Panc1 (cell line): ENCODE measurements at regions not wholly inside any gene's neighbourhood (a gene's known extent, or its start where the extent isn't known, plus 50 kb on each side); places are given as distances from the start of the nearest gene placed in this dataset.

Experiments
- POLR2AphosphoS5 ChIP-seq: IDR thresholded peaks from 2 replicates; pipeline ENCODE4 v1.6.1; 2012; ENCODE audit warnings: mild to moderate bottlenecking, low read depth, low read length, moderate library complexity
- SIN3A ChIP-seq: IDR thresholded peaks from 2 replicates; pipeline ENCODE4 v1.6.1; 2012; ENCODE audit warnings: low read depth, mild to moderate bottlenecking, low read length, moderate library complexity, borderline replicate concordance; ENCODE audit not compliant: insufficient read depth
- TF ChIP-seq, protein P1 (sequence below): fragments of 450-650 bp; IDR thresholded peaks from 2 replicates; pipeline ENCODE4 v1.5.1; 2017; ENCODE audit warnings: mild to moderate bottlenecking
- TF ChIP-seq, protein P2 (sequence below), 2 experiments: IDR thresholded peaks; 2 replicates each; pipeline ENCODE4 v1.6.1; 2011 to 2012; ENCODE audit warnings: low read depth in 2 of 2, control low read depth in 1 of 2, low read length in 1 of 2, mild to moderate bottlenecking in 1 of 2, moderate library complexity in 1 of 2; ENCODE audit not compliant: insufficient read depth in 1 of 2

DNA sequence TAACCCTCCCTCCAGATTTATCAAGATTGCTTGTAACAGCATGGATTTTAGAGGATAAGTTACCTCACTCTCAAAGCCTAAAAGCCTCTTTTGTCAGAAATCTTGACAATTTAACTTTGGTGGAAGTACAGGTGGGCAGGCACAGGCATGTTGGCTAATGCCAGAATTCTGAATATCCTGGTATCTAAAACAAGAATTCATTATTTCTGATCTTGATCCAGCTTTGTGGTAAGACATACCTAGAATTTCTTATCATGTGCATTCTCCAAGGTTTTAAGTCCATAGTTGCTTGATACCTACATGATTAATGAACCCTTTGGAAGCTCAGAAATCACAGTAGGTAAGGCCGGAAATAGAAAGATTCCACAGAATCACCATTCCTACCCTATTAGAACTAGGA, 109.9 kb upstream of the TTC14 start:
- TF ChIP-seq, protein P1, sequence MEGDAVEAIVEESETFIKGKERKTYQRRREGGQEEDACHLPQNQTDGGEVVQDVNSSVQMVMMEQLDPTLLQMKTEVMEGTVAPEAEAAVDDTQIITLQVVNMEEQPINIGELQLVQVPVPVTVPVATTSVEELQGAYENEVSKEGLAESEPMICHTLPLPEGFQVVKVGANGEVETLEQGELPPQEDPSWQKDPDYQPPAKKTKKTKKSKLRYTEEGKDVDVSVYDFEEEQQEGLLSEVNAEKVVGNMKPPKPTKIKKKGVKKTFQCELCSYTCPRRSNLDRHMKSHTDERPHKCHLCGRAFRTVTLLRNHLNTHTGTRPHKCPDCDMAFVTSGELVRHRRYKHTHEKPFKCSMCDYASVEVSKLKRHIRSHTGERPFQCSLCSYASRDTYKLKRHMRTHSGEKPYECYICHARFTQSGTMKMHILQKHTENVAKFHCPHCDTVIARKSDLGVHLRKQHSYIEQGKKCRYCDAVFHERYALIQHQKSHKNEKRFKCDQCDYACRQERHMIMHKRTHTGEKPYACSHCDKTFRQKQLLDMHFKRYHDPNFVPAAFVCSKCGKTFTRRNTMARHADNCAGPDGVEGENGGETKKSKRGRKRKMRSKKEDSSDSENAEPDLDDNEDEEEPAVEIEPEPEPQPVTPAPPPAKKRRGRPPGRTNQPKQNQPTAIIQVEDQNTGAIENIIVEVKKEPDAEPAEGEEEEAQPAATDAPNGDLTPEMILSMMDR = no peak
- no peak for TF ChIP-seq SIN3A
- TF ChIP-seq, protein P2, sequence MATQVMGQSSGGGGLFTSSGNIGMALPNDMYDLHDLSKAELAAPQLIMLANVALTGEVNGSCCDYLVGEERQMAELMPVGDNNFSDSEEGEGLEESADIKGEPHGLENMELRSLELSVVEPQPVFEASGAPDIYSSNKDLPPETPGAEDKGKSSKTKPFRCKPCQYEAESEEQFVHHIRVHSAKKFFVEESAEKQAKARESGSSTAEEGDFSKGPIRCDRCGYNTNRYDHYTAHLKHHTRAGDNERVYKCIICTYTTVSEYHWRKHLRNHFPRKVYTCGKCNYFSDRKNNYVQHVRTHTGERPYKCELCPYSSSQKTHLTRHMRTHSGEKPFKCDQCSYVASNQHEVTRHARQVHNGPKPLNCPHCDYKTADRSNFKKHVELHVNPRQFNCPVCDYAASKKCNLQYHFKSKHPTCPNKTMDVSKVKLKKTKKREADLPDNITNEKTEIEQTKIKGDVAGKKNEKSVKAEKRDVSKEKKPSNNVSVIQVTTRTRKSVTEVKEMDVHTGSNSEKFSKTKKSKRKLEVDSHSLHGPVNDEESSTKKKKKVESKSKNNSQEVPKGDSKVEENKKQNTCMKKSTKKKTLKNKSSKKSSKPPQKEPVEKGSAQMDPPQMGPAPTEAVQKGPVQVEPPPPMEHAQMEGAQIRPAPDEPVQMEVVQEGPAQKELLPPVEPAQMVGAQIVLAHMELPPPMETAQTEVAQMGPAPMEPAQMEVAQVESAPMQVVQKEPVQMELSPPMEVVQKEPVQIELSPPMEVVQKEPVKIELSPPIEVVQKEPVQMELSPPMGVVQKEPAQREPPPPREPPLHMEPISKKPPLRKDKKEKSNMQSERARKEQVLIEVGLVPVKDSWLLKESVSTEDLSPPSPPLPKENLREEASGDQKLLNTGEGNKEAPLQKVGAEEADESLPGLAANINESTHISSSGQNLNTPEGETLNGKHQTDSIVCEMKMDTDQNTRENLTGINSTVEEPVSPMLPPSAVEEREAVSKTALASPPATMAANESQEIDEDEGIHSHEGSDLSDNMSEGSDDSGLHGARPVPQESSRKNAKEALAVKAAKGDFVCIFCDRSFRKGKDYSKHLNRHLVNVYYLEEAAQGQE (IDR thresholded peaks at IDR 0.05; ENCODE audit: insufficient read depth in 1 of 2, low read depth in 2 of 2, low read length in 1 of 2) = no peak
- no peak for TF ChIP-seq POLR2AphosphoS5
